ENCODE measurements at regions not wholly inside any gene's neighbourhood (a gene's known extent, or its start where the extent isn't known, plus 50 kb on each side); places are given as distances from the start of the nearest gene placed in this dataset.

DNA sequence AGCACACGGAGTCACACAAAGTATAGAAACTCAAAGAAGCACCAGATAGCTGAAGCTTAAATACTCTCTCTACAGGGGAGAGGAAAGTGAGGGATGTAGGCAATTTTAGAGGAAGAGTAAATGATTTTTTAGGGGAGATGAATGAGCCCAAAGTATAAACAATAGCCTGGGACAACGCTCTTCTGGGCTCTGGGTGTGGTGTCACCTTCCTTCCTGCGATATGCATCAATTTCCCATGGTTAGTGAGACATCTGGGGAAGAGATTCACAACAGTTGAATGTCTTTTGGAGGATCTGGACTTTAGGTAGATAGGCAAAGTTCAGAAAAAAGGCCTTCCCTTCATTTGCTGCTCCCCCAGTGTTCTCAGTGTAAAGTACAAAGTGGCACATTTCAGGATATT is 125.2 kb downstream of the EFHB start:
- TF ChIP-seq CTCF (IDR thresholded peaks at IDR 0.05) = no peak

GRCh38 chr3:19799887-19800286 is 134.1 kb downstream of the EFHB start:
- DNase-seq (no peak), ATAC-seq (no peak)
- H3K36me3 ChIP-seq = no peaks in the 10 kb centered on the region
- H3K27me3 ChIP-seq (ENCODE audit: low read depth) = no peaks in the 10 kb centered on the region
- no peaks in the 10 kb centered on the region for H3K4me1 ChIP-seq
- no peak for TF ChIP-seq CTCF (IDR thresholded peaks at IDR 0.05)
- no peak overlapping the region for H3K27ac ChIP-seq
- H3K9me3 ChIP-seq = peaks cover 24% of the 10 kb centered on the region
- intact Hi-C loops (cut with DNase I) = no loop called here
- no peak overlapping the region for H3K4me3 ChIP-seq

More for the DNA sequence above, 125.2 kb downstream of the EFHB start:
- no peak overlapping the region for H3K27ac ChIP-seq
- H3K4me3 ChIP-seq = no peak overlapping the region
- no peak for ATAC-seq
- peaks cover 4% of the 10 kb centered on the region for H3K9me3 ChIP-seq
- no peaks in the 10 kb centered on the region for H3K27me3 ChIP-seq (ENCODE audit: low read depth)
- no peak for DNase-seq
- intact Hi-C loops (cut with DNase I) = no loop called here
- H3K36me3 ChIP-seq = no peaks in the 10 kb centered on the region
- no peaks in the 10 kb centered on the region for H3K4me1 ChIP-seq

DNA sequence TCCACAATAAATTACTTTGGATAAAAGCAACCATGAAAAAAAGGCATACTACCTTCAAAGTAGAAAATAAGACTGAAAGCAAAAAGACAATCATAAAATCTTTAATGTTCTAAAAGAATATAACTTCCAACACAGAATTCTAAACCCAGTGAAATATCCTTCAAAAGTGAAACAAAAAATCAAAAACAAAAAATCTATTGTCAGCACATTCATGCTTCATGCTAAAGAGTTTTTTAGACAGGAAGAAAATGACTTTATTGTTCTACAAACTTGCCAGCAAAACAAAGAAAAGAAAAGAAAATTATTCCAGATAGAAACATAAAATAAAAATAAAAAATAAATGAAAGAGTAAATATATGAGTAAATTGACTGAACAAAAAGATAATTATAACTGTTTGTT is 134.9 kb downstream of the EFHB start:
- H3K9me3 ChIP-seq = peaks cover 23% of the 10 kb centered on the region
- intact Hi-C loops (cut with DNase I) = no loop called here
- H3K4me3 ChIP-seq = no peak overlapping the region
- no peaks in the 10 kb centered on the region for H3K36me3 ChIP-seq
- no peak for TF ChIP-seq CTCF (IDR thresholded peaks at IDR 0.05)
- H3K27me3 ChIP-seq (ENCODE audit: low read depth) = no peaks in the 10 kb centered on the region
- DNase-seq (no peak), ATAC-seq (no peak)
- H3K4me1 ChIP-seq = no peaks in the 10 kb centered on the region
- no peak overlapping the region for H3K27ac ChIP-seq

DNA sequence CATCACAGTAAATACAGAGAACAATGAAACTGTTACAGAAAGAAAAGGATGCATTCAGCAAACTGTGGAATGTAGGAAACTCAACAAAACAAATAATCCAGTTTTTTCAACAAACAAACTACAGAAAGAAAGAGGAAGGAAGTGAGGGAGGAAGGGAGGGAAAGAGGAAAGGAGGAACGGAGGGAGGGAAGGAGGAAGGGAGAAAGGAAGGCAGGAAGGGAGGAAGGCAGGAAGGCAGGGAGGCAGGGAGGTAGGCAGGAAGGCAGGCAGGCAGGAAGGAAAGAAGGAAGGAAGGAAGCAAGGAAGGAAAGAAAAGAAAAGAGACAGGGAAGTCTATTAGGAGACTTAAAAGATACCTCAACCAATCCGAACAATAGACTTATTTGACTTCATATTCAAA is 135.7 kb downstream of the EFHB start:
- ATAC-seq = no peak
- Histone ChIP-seq H3K27ac (no peak overlapping the region), H3K4me3 (no peak overlapping the region), H3K9me3 (peaks cover 15% of the 10 kb centered on the region), H3K36me3 (no peaks in the 10 kb centered on the region), H3K4me1 (no peaks in the 10 kb centered on the region), H3K27me3 (ENCODE audit: low read depth) (no peaks in the 10 kb centered on the region)
- intact Hi-C loops (cut with DNase I) = no loop called here
- no peak for TF ChIP-seq CTCF (IDR thresholded peaks at IDR 0.05)
- no peak for DNase-seq

- H3K4me3 ChIP-seq = no peak overlapping the region
- H3K27me3 ChIP-seq (ENCODE audit: low read depth) = no peaks in the 10 kb centered on the region
- no peak for TF ChIP-seq CTCF (IDR thresholded peaks at IDR 0.05)
- H3K9me3 ChIP-seq = no peaks in the 10 kb centered on the region
- DNase-seq (no peak), ATAC-seq (no peak)
- no peaks in the 10 kb centered on the region for H3K36me3 ChIP-seq
- H3K27ac ChIP-seq = no peak overlapping the region
- H3K4me1 ChIP-seq = no peaks in the 10 kb centered on the region
- intact Hi-C loops (cut with DNase I) = no loop called here
These were observed 141.6 kb downstream of the EFHB start for GRCh38 chr3:19792388-19792787.

DNA sequence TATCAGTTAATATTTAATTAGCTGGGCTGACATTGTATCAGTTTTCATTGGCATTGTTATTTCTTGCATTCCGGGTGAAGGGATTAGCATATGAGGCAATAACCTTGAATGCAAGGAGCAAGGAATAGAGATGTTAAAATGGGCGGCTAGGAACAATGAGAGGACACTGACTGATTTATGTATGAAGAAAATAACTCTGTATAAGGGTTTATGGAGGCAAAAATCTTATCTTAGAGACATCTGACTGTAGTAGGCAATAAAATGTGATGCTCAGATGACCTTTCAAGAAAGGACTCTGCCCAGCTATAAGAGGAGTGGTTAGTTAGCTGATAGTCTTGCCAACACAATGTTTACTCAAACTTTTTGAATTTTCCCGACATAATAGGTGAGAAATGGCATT is 158.3 kb downstream of the EFHB start:
- DNase-seq (no peak), ATAC-seq (no peak)
- no peak for TF ChIP-seq CTCF (IDR thresholded peaks at IDR 0.05)
- H3K36me3 ChIP-seq = no peaks in the 10 kb centered on the region
- H3K27ac ChIP-seq = no peak overlapping the region
- H3K27me3 ChIP-seq (ENCODE audit: low read depth) = no peaks in the 10 kb centered on the region
- H3K9me3 ChIP-seq = no peaks in the 10 kb centered on the region
- H3K4me3 ChIP-seq = no peak overlapping the region
- intact Hi-C loops (cut with DNase I) = no loop called here
- no peaks in the 10 kb centered on the region for H3K4me1 ChIP-seq

Measured in lower lobe of right lung (tissue), 2 donors.